HG02973 (cell line): ENCODE measurements at regions not wholly inside any gene's neighbourhood (a gene's known extent, or its start where the extent isn't known, plus 50 kb on each side); places are given as distances from the start of the nearest gene placed in this dataset.

Source experiments
- ATAC-seq: cut with Tn5 transposase; IDR thresholded peaks from one replicate; pipeline ENCODE4 v1.9.1; 2021; ENCODE audit warnings: moderate library complexity; ENCODE audit not compliant: unreplicated experiment

- ATAC-seq, result no peak
These were observed 140.5 kb downstream of the TSN start for GRCh38 chr2:121895723-121896571.

GRCh38 chr2:121897335-121897970 is 142.0 kb downstream of the TSN start:
- peak; percentile 86 for ATAC-seq

- no peak for ATAC-seq
These were observed 143.0 kb downstream of the TSN start for GRCh38 chr2:121898483-121898882.

GRCh38 chr2:121900391-121900790 is 144.9 kb downstream of the TSN start:
- ATAC-seq, result no peak

GRCh38 chr2:121902171-121902591 is 146.7 kb downstream of the TSN start:
- no peak for ATAC-seq

- no peak for ATAC-seq
These were observed 147.2 kb downstream of the TSN start for GRCh38 chr2:121902616-121903015.

GRCh38 chr2:121903037-121903689 is 147.7 kb downstream of the TSN start:
- ATAC-seq, result no peak

GRCh38 chr2:121904656-121905055 is 149.2 kb downstream of the TSN start:
- ATAC-seq, result no peak

- ATAC-seq, result no peak
These were observed 149.8 kb downstream of the TSN start for GRCh38 chr2:121905201-121905600.

- no peak for ATAC-seq
These were observed 150.7 kb downstream of the TSN start for GRCh38 chr2:121906170-121906569.

GRCh38 chr2:121907928-121908327 is 152.5 kb downstream of the TSN start:
- ATAC-seq, result no peak

GRCh38 chr2:121910139-121910538 is 154.7 kb downstream of the TSN start:
- ATAC-seq, result no peak

GRCh38 chr2:121911036-121911435 is 155.6 kb downstream of the TSN start:
- ATAC-seq, result no peak

- no peak for ATAC-seq
These were observed 161.7 kb downstream of the TSN start for GRCh38 chr2:121917143-121917542.

GRCh38 chr2:121918231-121918630 is 162.8 kb downstream of the TSN start:
- no peak for ATAC-seq

- ATAC-seq, result no peak
These were observed 164.4 kb downstream of the TSN start for GRCh38 chr2:121919803-121920202.

- no peak for ATAC-seq
These were observed 170.0 kb downstream of the TSN start for GRCh38 chr2:121925466-121925865.

GRCh38 chr2:121943285-121943684 is 187.8 kb downstream of the TSN start:
- no peak for ATAC-seq

GRCh38 chr2:121944072-121944831 is 188.8 kb downstream of the TSN start:
- no peak for ATAC-seq

GRCh38 chr2:121947674-121948073 is 192.2 kb downstream of the TSN start:
- ATAC-seq, result no peak

- no peak for ATAC-seq
These were observed 193.8 kb downstream of the TSN start for GRCh38 chr2:121949271-121949670.
